HG02943 (cell line): ENCODE measurements at regions not wholly inside any gene's neighbourhood (a gene's known extent, or its start where the extent isn't known, plus 50 kb on each side); places are given as distances from the start of the nearest gene placed in this dataset.

Experiments used
- ATAC-seq: cut with Tn5 transposase; IDR thresholded peaks from one replicate; pipeline ENCODE4 v1.9.1; 2021; ENCODE audit warnings: mild to moderate bottlenecking, low read depth, moderate library complexity; ENCODE audit not compliant: unreplicated experiment

DNA sequence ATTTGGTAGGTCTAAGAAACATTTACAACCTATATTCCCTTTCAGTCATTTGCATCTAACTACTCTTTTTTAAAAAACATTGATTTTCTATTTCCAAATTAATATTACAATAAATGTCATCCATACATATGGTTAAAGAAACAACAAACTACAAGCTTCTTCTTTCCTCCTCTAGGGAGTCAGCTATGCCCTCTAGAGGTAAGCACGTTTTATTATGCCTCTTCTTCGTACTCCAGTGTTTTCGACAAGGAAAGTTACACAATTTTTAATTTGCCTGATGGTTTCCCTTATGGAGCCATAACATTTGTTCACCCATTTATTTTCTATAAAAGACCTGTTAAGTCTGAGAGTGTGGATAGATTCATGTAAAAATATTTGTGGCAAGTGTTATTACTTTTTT is 183.4 kb upstream of the CDH7 start:
- no peak for ATAC-seq

GRCh38 chr18:65548316-65548715 is 202.5 kb upstream of the CDH7 start:
- no peak for ATAC-seq

DNA sequence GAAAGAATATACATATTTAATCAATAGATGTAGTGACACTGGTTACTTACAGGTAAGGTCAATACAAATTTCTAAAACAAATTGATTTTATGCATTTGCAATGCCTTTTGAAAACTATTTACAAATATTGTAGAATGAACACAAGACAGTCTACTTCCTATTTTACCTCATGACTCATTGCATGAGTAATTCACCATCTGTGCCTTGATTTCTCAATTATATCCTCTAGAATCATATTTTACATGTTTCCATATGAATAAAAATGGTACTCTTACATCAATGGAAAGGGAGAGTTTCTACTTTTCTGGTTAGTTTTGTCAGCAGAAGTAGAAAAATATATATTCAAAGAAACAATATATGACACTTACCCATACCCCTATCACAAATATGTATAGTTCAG is 203.8 kb upstream of the CDH7 start:
- ATAC-seq, result no peak

GRCh38 chr18:65544701-65545100 is 206.1 kb upstream of the CDH7 start:
- no peak for ATAC-seq

DNA sequence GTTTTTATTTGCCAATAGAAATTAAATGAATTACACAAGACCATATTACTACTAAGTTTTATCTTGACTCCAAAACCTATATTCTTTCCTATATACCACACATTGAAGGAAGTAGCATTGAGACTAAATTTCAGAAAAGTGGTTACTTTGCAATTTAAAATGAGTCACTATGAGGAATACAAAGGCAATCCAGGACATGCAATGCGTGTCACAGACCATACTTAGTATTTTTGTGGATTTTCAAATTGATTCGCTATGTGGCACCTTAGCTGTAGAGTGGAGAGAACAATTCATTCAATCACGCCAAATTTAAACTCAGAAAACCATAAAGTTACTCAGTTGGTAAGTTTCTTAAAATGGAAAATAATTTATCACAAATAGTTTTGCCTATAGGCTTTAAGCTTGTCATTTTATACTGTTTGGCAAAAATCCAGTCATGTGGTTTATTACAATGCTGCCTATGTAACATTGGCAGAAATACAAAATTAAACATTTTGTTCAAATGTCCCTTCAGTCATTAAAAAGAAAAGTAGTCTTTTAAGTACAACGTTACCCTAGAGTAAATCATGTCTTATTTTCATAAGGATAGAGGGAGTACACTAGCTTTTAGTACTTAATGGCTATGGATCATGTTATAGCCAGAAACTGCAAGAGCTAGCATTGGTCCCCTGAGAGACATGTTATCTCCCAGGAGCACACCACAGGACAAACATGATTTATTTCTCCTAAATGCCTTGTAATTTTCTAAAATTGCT is 222.8 kb upstream of the CDH7 start:
- ATAC-seq, result no peak

GRCh38 chr18:65526099-65526498 is 224.7 kb upstream of the CDH7 start:
- ATAC-seq, result no peak

DNA sequence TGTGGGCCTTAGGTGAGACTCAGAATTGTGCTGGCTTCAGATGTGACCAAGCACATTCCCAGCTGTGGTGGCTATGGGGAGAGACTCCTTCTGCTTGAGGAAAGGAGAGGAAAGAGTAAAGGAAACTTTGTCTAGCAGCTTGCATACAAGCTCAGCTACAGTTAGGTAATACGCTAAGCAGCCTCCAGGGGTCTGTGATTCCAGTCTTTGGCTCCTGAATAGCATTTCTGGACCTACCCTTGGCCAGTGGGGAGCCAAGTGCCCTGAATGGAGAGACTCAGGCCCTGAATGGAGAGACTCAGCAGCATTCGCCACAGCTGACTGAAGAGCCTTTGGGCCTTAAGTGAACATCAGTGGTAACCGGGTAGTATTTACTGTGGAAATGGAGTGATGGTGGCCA is 227.4 kb upstream of the CDH7 start:
- ATAC-seq, result no peak

DNA sequence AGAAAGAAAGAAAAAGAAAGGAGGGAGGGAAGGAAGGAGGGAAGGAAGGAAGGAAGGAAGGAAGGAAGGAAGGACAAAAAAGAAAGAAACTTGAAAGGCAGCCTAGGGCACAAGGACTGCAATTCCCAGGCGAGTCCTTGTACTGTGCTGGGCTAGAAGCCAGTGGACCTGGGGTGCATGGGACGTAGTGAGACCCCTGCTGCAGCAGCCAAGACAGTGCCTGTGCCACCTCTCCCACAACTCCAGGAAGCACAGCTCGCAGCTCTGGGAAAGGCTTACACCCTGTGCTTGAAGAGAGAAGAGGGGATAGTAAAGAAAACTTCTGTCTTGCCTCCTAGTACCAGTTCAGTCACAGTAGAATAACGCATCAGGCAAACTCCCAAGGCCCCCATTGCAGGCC is 227.9 kb upstream of the CDH7 start:
- ATAC-seq, result no peak

DNA sequence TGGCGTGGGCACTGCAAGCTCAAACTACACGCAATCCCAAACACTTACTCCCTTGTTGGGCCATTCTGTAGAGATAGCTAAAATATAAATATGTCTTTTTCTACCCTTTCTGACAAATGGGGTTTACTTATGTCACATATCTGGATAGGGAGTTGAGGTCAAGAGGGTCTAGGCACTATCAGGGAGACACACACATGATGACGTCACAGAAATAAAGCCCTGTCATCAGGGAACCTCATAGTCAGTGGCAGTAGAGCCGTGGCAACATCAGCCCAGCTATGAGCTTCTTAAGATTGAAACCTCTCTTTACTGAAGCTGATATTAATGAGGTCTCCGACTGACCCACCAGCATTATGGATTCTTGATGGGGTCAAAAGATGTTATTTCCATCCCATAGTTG is 234.6 kb upstream of the CDH7 start:
- no peak for ATAC-seq

DNA sequence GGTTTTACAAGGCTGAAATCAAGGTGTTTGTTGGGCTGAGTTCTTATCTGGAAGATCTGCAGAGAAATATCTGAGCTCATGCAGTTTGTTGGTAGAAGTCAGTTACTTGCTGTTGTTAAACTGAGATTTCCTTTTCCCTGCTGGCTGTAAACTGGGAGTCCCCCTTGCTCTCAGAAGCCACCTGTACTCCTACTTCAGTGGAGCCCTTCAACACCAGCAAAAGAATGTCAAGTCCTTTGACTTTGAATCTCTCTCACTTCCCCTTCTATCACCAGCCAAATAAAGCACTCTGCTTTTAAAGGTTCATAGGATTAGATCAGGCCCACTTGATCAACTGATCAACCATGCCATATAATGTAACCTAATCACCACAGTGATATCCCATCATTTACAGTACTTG is 252.2 kb upstream of the CDH7 start:
- ATAC-seq, result no peak

DNA sequence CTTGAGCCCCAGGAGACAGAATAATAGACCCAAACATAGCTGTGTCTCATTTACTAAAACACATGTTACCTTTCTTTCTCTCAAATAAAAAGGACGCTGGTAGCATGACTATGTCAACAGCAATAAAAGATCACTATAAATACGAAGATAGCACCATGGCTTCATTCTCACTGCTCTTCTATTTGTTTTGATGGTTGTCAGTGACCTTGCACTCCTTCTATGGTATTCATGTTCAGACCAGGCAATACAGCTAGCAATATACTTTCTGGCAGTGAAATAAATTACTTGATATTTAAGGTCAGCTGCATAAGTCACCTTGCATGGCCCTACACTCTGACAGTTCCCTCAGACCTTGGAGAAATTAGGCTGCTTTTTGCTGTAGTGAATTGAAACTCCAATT is 263.2 kb upstream of the CDH7 start:
- no peak for ATAC-seq

GRCh38 chr18:65477455-65477854 is 273.4 kb upstream of the CDH7 start:
- no peak for ATAC-seq

GRCh38 chr18:65468881-65469280 is 281.9 kb upstream of the CDH7 start:
- ATAC-seq, result no peak

DNA sequence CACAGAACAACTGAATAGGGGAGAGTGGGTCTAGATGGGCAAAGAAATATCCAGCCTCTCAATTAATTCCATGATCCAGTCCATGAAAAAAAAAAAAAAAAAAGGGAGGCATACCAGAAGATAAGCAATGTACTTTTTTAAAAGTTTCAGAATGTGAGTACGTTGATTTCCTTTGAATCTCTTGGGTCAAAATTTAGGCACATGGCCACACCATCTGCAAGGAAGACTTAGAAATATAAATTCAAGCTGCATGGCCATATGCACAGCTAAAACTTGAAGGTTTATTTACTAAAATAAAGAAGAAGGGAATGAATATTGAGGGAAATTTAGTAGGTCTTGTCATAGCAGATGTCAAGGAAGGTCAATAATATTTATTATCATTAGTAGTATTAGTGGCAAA is 286.5 kb upstream of the CDH7 start:
- no peak for ATAC-seq

GRCh38 chr18:65459741-65460140 is 291.1 kb upstream of the CDH7 start:
- ATAC-seq, result no peak

DNA sequence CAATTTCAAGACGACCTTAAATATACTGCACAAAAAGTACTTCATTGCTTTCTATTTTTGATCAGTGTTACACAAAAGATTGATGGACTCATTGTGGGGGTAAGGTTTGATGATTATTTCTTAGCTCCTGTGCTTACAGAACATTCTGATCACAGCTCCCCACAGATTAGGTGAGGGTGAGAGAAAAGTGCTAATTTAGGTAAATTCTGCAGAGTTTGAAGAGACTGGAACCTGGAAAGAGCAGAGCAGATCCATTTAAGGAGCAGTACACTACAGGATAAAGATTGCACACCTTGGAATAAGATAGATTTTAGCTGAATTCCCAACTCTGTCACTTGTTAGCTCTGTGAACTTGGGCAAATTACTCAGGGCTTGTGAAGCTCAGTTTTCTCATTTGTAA is 291.9 kb upstream of the CDH7 start:
- no peak for ATAC-seq

- ATAC-seq, result no peak
Measured at GRCh38 chr18:65439188-65439587, 311.6 kb upstream of the CDH7 start.

- no peak for ATAC-seq
Measured at GRCh38 chr18:65436430-65436829, 314.4 kb upstream of the CDH7 start.

- no peak for ATAC-seq
Measured at GRCh38 chr18:65435534-65435933, 315.3 kb upstream of the CDH7 start.

DNA sequence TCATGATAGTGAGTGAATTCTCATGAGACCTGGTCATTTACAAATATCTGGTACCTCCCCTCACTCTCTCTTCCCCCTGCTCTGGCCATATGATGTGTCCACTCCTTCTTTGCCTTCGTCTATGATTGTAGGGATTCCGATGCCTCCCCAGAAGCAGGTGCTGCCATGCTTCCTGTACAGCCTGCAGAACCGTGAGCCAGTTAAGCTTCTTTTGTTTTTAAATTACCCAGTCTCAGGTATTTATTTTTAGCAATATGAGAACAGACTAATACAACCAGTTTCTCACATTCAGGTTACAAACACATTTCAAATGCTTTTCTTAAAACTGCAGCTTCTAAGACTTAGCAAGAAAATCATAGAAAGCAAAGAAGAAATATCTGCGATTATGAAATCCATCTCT is 321.2 kb upstream of the CDH7 start:
- ATAC-seq, result no peak

- ATAC-seq, result no peak
Measured at GRCh38 chr18:65425366-65425765, 325.4 kb upstream of the CDH7 start.

- no peak for ATAC-seq
Measured at GRCh38 chr18:65423776-65424175, 327.0 kb upstream of the CDH7 start.
